ENCODE measurements at regions not wholly inside any gene's neighbourhood (a gene's known extent, or its start where the extent isn't known, plus 50 kb on each side); places are given as distances from the start of the nearest gene placed in this dataset.
"Not testable (repeated sequence)": the region's sequence is repeated elsewhere in the genome, so short reads cannot be mapped to it uniquely, and the experiment has no call there.

- WGBS, 3 donors, result 69 to 75% (median 70%) methylated on average over 6 of the region's 6 CpGs
- no peak for DNase-seq
- Histone ChIP-seq H3K9me3 (ENCODE audit: control insufficient read depth in 2 of 2, insufficient read depth in 1 of 2, low read depth in 1 of 2, low read length in 1 of 2) (no peaks in the 10 kb centered on the region), H3K27me3 (ENCODE audit: control insufficient read depth in 3 of 3, insufficient read depth in 3 of 3, low read length in 3 of 3) (no peaks in the 10 kb centered on the region), H3K36me3 (ENCODE audit: control insufficient read depth in 3 of 3, insufficient read depth in 2 of 3, low read depth in 1 of 3, low read length in 3 of 3) (no peaks in the 10 kb centered on the region), H3K4me3 (ENCODE audit: low read depth in 1 of 3, low read length in 3 of 3) (no peak overlapping the region), H3K4me1 (ENCODE audit: control insufficient read depth in 3 of 3, insufficient read depth in 2 of 3, low read depth in 1 of 3, low read length in 2 of 3) (no peaks in the 10 kb centered on the region), H3K27ac (ENCODE audit: low read depth in 1 of 3, low read length in 2 of 3) (no peak overlapping the region)
- FAIRE-seq, result no peak
Measured at GRCh38 chr2:237210763-237211162, 125.1 kb downstream of the COPS8 start.

DNA sequence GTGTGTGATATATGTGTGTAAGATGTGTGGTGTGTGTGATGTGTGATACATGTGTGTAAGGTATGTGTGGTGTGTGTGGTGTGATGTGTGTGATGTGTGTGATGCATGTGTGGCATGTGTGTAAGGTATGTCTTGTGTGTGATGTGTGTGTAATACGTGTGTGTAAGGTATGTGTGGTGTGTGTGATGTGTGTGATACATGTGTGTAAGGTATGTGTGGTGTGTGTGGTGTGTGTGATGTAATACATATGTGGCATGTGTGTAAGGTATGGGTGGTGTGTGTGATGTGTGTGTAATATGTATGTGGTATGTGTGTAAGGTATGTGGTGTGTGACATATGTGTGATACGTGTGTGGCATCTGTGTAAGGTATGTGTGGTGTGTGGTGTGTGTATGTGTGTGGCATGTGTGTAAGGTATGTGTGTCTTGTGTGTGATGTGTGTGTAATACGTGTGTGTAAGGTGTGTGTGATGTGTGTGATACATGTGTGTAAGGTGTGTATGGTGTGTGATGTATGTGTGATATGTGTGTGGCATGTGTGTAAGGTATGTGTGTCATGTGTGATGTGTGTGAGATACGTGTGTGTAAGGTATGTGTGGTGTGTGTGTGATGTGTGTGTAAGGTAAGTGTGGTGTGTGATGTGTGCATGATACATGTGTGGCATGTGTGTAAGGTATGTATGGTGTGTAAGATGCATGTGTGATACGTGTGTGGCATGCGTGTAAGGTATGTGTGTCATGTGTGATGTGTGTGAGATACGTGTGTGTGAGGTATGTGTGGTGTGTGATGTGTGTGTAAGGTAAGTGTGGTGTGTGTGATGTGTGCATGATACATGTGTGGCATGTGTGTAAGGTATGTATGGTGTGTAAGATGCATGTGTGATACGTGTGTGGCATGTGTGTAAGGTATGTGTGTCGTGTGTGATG lies 126.9 kb downstream of the COPS8 start:
- not testable (repeated sequence) for H3K4me3 ChIP-seq (ENCODE audit: low read depth in 1 of 3, low read length in 3 of 3); H3K27me3 ChIP-seq (ENCODE audit: control insufficient read depth in 3 of 3, insufficient read depth in 3 of 3, low read length in 3 of 3); H3K27ac ChIP-seq (ENCODE audit: low read depth in 1 of 3, low read length in 2 of 3); FAIRE-seq; DNase-seq; H3K9me3 ChIP-seq (ENCODE audit: control insufficient read depth in 2 of 2, insufficient read depth in 1 of 2, low read depth in 1 of 2, low read length in 1 of 2); H3K36me3 ChIP-seq (ENCODE audit: control insufficient read depth in 3 of 3, insufficient read depth in 2 of 3, low read depth in 1 of 3, low read length in 3 of 3); H3K4me1 ChIP-seq (ENCODE audit: control insufficient read depth in 3 of 3, insufficient read depth in 2 of 3, low read depth in 1 of 3, low read length in 2 of 3)
- WGBS, 3 donors, result 89 to 94% (median 93%) methylated on average over 9 of the region's 9 CpGs

GRCh38 chr2:237213315-237214022 lies 127.8 kb downstream of the COPS8 start:
- Histone ChIP-seq H3K27me3 (ENCODE audit: control insufficient read depth in 3 of 3, insufficient read depth in 3 of 3, low read length in 3 of 3) (no peaks in the 10 kb centered on the region), H3K27ac (ENCODE audit: low read depth in 1 of 3, low read length in 2 of 3) (peak overlapping the region in 2 of 3 donors; percentile 24 to 29), H3K9me3 (ENCODE audit: control insufficient read depth in 2 of 2, insufficient read depth in 1 of 2, low read depth in 1 of 2, low read length in 1 of 2) (no peaks in the 10 kb centered on the region), H3K36me3 (ENCODE audit: control insufficient read depth in 3 of 3, insufficient read depth in 2 of 3, low read depth in 1 of 3, low read length in 3 of 3) (no peaks in the 10 kb centered on the region), H3K4me3 (ENCODE audit: low read depth in 1 of 3, low read length in 3 of 3) (no peak overlapping the region), H3K4me1 (ENCODE audit: control insufficient read depth in 3 of 3, insufficient read depth in 2 of 3, low read depth in 1 of 3, low read length in 2 of 3) (no peaks in the 10 kb centered on the region)
- no peak for FAIRE-seq
- 66 to 69% (median 67%) methylated on average over 10 of the region's 10 CpGs for WGBS, 3 donors
- DNase-seq, result peak in 1 of 2 donors; percentile 34

DNA sequence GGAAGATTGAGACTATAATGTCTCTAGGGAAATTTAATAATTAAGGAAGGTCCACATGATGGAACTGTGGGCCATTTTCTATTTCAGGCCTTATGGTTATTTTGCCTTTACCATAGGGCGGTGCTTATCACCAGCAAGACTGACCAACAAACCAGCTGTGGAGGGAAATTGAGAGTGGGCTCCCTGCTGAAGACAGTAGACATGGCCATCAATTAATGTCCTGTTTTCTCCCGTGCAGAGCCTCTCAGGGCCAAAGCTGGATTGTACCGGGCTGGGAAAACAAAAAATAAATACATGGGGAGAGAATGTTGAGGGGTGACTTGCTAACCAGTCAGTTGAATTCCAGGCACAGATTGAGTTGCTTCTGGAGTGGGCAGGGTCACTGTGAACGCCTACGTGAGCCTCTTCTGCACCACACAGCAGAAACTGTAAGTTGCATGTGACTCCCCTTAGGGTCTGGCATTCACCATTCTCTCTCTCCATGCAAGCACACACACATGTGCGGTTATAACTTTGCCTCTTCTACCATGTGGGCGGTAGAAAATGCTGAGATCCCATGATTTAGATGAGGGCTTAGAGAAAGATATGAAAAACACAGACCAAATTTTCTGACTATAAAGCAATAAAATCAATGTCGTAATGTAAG lies 128.5 kb downstream of the COPS8 start:
- Histone ChIP-seq H3K4me1 (ENCODE audit: control insufficient read depth in 3 of 3, insufficient read depth in 2 of 3, low read depth in 1 of 3, low read length in 2 of 3) (no peaks in the 10 kb centered on the region), H3K9me3 (ENCODE audit: control insufficient read depth in 2 of 2, insufficient read depth in 1 of 2, low read depth in 1 of 2, low read length in 1 of 2) (no peaks in the 10 kb centered on the region), H3K27ac (ENCODE audit: low read depth in 1 of 3, low read length in 2 of 3) (peak overlapping the region in 1 of 3 donors; percentile 24), H3K27me3 (ENCODE audit: control insufficient read depth in 3 of 3, insufficient read depth in 3 of 3, low read length in 3 of 3) (no peaks in the 10 kb centered on the region), H3K4me3 (ENCODE audit: low read depth in 1 of 3, low read length in 3 of 3) (no peak overlapping the region), H3K36me3 (ENCODE audit: control insufficient read depth in 3 of 3, insufficient read depth in 2 of 3, low read depth in 1 of 3, low read length in 3 of 3) (no peaks in the 10 kb centered on the region)
- FAIRE-seq (no peak), DNase-seq (no peak)
- 87 to 91% (median 88%) methylated on average over 8 of the region's 8 CpGs for WGBS, 3 donors

- H3K36me3 ChIP-seq (ENCODE audit: control insufficient read depth in 3 of 3, insufficient read depth in 2 of 3, low read depth in 1 of 3, low read length in 3 of 3), result no peaks in the 10 kb centered on the region
- WGBS, 3 donors, result 77 to 90% (median 83%) methylated on average over 2 of the region's 2 CpGs
- no peak for DNase-seq
- no peaks in the 10 kb centered on the region for H3K4me1 ChIP-seq (ENCODE audit: control insufficient read depth in 3 of 3, insufficient read depth in 2 of 3, low read depth in 1 of 3, low read length in 2 of 3)
- FAIRE-seq, result no peak
- H3K27ac ChIP-seq (ENCODE audit: low read depth in 1 of 3, low read length in 2 of 3), result no peak overlapping the region
- no peaks in the 10 kb centered on the region for H3K27me3 ChIP-seq (ENCODE audit: control insufficient read depth in 3 of 3, insufficient read depth in 3 of 3, low read length in 3 of 3)
- H3K9me3 ChIP-seq (ENCODE audit: control insufficient read depth in 2 of 2, insufficient read depth in 1 of 2, low read depth in 1 of 2, low read length in 1 of 2), result no peaks in the 10 kb centered on the region
- H3K4me3 ChIP-seq (ENCODE audit: low read depth in 1 of 3, low read length in 3 of 3), result no peak overlapping the region
Measured at GRCh38 chr2:237214963-237215362, 129.3 kb downstream of the COPS8 start.

DNA sequence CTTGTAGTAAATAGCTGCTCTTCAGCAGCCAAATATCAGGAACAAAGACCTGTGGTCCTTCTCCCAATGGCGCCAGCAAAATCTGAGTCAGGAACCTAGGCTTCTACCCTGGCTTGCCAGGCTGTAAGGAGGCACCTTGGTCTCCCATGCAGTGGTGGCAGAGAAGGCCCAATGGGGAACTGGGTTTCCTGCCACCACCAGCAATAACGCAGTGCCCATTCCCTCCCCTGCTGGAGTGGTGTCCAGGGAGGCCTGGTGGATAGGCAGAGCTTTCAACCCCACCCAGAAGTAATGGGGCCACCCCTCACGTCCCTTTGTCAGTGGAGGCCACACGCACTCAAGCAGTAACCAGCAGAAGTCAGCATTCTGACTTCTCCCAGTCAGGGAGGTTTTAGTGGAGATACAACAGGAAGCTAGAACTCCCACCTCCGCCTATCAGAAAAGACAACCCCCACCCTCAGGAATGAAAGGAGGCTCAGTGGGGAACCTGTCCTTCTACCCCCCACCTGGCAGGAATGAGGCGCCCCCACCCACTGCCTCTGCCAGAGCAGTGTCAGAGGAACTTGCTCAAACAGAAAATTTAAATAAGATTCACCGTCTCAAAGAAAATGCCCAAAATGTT lies 132.4 kb downstream of the COPS8 start:
- FAIRE-seq, result no peak
- DNase-seq, result no peak
- WGBS, 3 donors, result 83 to 90% (median 86%) methylated on average over 7 of the region's 7 CpGs
- H3K27ac ChIP-seq (ENCODE audit: low read depth in 1 of 3, low read length in 2 of 3), result no peak overlapping the region
- no peak overlapping the region for H3K4me3 ChIP-seq (ENCODE audit: low read depth in 1 of 3, low read length in 3 of 3)
- H3K9me3 ChIP-seq (ENCODE audit: control insufficient read depth in 2 of 2, insufficient read depth in 1 of 2, low read depth in 1 of 2, low read length in 1 of 2), result no peaks in the 10 kb centered on the region
- no peaks in the 10 kb centered on the region for H3K27me3 ChIP-seq (ENCODE audit: control insufficient read depth in 3 of 3, insufficient read depth in 3 of 3, low read length in 3 of 3)
- H3K4me1 ChIP-seq (ENCODE audit: control insufficient read depth in 3 of 3, insufficient read depth in 2 of 3, low read depth in 1 of 3, low read length in 2 of 3), result peaks cover 0 to 4% (median 0%) of the 10 kb centered on the region in 3 donors
- no peaks in the 10 kb centered on the region for H3K36me3 ChIP-seq (ENCODE audit: control insufficient read depth in 3 of 3, insufficient read depth in 2 of 3, low read depth in 1 of 3, low read length in 3 of 3)

GRCh38 chr2:237218756-237219155 lies 133.1 kb downstream of the COPS8 start:
- H3K36me3 ChIP-seq (ENCODE audit: control insufficient read depth in 3 of 3, insufficient read depth in 2 of 3, low read depth in 1 of 3, low read length in 3 of 3), result no peaks in the 10 kb centered on the region
- no peak overlapping the region for H3K27ac ChIP-seq (ENCODE audit: low read depth in 1 of 3, low read length in 2 of 3)
- DNase-seq, result no peak
- FAIRE-seq, result no peak
- no peaks in the 10 kb centered on the region for H3K9me3 ChIP-seq (ENCODE audit: control insufficient read depth in 2 of 2, insufficient read depth in 1 of 2, low read depth in 1 of 2, low read length in 1 of 2)
- WGBS, 3 donors, result 71 to 77% (median 74%) methylated on average over 2 of the region's 2 CpGs
- H3K4me1 ChIP-seq (ENCODE audit: control insufficient read depth in 3 of 3, insufficient read depth in 2 of 3, low read depth in 1 of 3, low read length in 2 of 3), result peaks cover 0 to 4% (median 0%) of the 10 kb centered on the region in 3 donors
- peaks cover 0 to 4% (median 0%) of the 10 kb centered on the region in 3 donors for H3K27me3 ChIP-seq (ENCODE audit: control insufficient read depth in 3 of 3, insufficient read depth in 3 of 3, low read length in 3 of 3)
- H3K4me3 ChIP-seq (ENCODE audit: low read depth in 1 of 3, low read length in 3 of 3), result no peak overlapping the region

GRCh38 chr2:237219826-237220225 lies 134.1 kb downstream of the COPS8 start:
- DNase-seq (no peak), FAIRE-seq (no peak)
- peaks cover 0 to 4% (median 0%) of the 10 kb centered on the region in 3 donors for H3K27me3 ChIP-seq (ENCODE audit: control insufficient read depth in 3 of 3, insufficient read depth in 3 of 3, low read length in 3 of 3)
- no peak overlapping the region for H3K4me3 ChIP-seq (ENCODE audit: low read depth in 1 of 3, low read length in 3 of 3)
- peaks cover 0 to 4% (median 0%) of the 10 kb centered on the region in 3 donors for H3K4me1 ChIP-seq (ENCODE audit: control insufficient read depth in 3 of 3, insufficient read depth in 2 of 3, low read depth in 1 of 3, low read length in 2 of 3)
- no peak overlapping the region for H3K27ac ChIP-seq (ENCODE audit: low read depth in 1 of 3, low read length in 2 of 3)
- no peaks in the 10 kb centered on the region for H3K36me3 ChIP-seq (ENCODE audit: control insufficient read depth in 3 of 3, insufficient read depth in 2 of 3, low read depth in 1 of 3, low read length in 3 of 3)
- WGBS, 3 donors, result 84 to 86% (median 85%) methylated on average over 2 to 4 of the region's 4 CpGs
- H3K9me3 ChIP-seq (ENCODE audit: control insufficient read depth in 2 of 2, insufficient read depth in 1 of 2, low read depth in 1 of 2, low read length in 1 of 2), result no peaks in the 10 kb centered on the region

All from small intestine (tissue), 7 donors.